Heart right ventricle (tissue), 16 donors: ENCODE measurements at regions not wholly inside any gene's neighbourhood (a gene's known extent, or its start where the extent isn't known, plus 50 kb on each side); places are given as distances from the start of the nearest gene placed in this dataset.

Experiments
- ATAC-seq, 8 donors: fragments of 200-7000 bp; cut with Tn5 transposase; one replicate each; pipeline ENCODE4 v1.9.1; 2020; ENCODE audit warnings: mild to moderate bottlenecking in 8 of 8, moderate library complexity in 8 of 8, moderate number of reproducible peaks in 1 of 8
- DNase-seq, 2 donors: peaks; one replicate each; pipeline ENCODE4 v3.0.0-alpha.2; 2020
- H3K27ac ChIP-seq, 10 donors: fragments of 200-600 bp; sonication (generic) in 2 of 10; one replicate each; pipeline versions ENCODE4 v1.5.0 to v1.8.0; 2020 to 2022; ENCODE audit warnings: mild to moderate bottlenecking in 3 of 10
- H3K27me3 ChIP-seq, 7 donors: fragments of 200-600 bp; one replicate each; pipeline ENCODE4 v1.8.0; 2021 to 2022; ENCODE audit warnings: mild to moderate bottlenecking in 2 of 7
- H3K36me3 ChIP-seq, 9 donors: fragments of 200-600 bp; sonication (generic) in 1 of 9; one replicate each; pipeline versions ENCODE4 v1.5.0 to v1.8.0; 2020 to 2022; ENCODE audit warnings: mild to moderate bottlenecking in 2 of 9
- H3K4me1 ChIP-seq, 9 donors: fragments of 200-600 bp; sonication (generic) in 1 of 9; one replicate each; pipeline versions ENCODE4 v1.5.0 to v1.8.0; 2020 to 2022; ENCODE audit warnings: mild to moderate bottlenecking in 4 of 9
- H3K4me3 ChIP-seq, 10 donors: fragments of 200-600 bp; sonication (generic) in 2 of 10; one replicate each; pipeline versions ENCODE4 v1.5.0 to v1.8.0; 2020 to 2022; ENCODE audit warnings: mild to moderate bottlenecking in 7 of 10, moderate library complexity in 2 of 10
- H3K9me3 ChIP-seq, 11 donors: fragments of 200-600 bp in 10 of 11; sonication (generic) in 2 of 11; one replicate each; pipeline versions ENCODE4 v1.5.0 to v1.8.0; 2013 to 2022; ENCODE audit warnings: mild to moderate bottlenecking in 2 of 11, control low read depth in 1 of 11, moderate library complexity in 1 of 11
- WGBS, 2 donors: extraction: QIAGEN DNeasy Blood & Tissue Kit; methylation state at CpG; one replicate each; pipeline ENCODE4 v1.1.7; 2013; ENCODE audit warnings: inconsistent platforms in 1 of 2; 5-methylcytosine and 5-hydroxymethylcytosine counted together
- intact Hi-C, 10 donors: fragments of 100-400 bp; cut with DNase I; formaldehyde crosslinking; loops; one replicate each; pipeline versions ENCODE4 v1.11.1 to v1.14.2; 2022
- TF ChIP-seq, protein P1 (sequence below), 9 donors: fragments of 200-600 bp; sonication (generic) in 2 of 9; IDR thresholded peaks; one replicate each; pipeline versions ENCODE4 v1.5.0 to v1.8.0; 2021 to 2022; ENCODE audit warnings: antibody characterized with exemption in 9 of 9, mild to moderate bottlenecking in 5 of 9, moderate library complexity in 1 of 9
- donor health status: Arrhythmogenic right ventricular cardiomyopathy.
- donor health status: ischemic (EF 13 %, LVEDD 7.1; RV severe dilation, severe dysfunction).
- donor health status: healthy with polysubstance abuse.
- donor health status: DM: no; HTN: yes; CAD: no.
- donor health status: DM: no; HTN: no; CAD: no.
- donor health status: ischemic (EF 25% LVEDD 6.9; RV normal size, moderate dysfunction).
- donor health status: ischemic (EF 25% LVEDD 5.7; RV mildly dilated, moderate dysfunction).
- donor health status: healthy.
- donor health status: DM: yes; HTN: yes; CAD: no.
- donor health status: Ischemic cardiomyopathy.
- donor health status: ischemic (EF 35%, LVEDD 5.7; RV mildly dilated, moderate dysfunction).
- donor health status: nonischemic (EF 11% LVEDD 7.7; RV severe dilation, severe dysfunction).
- donor health status: DM: yes; HTN: yes; CAD: no.
- donor health status: PGD.
- donor health status: ischemic (EF 29% LVEDD 5.4; RV normal size, mild dysfunction).
- donor health status: nonischemic (EF 23%, LVEDD 6.1; RV moderate dilation, normal function).

DNA sequence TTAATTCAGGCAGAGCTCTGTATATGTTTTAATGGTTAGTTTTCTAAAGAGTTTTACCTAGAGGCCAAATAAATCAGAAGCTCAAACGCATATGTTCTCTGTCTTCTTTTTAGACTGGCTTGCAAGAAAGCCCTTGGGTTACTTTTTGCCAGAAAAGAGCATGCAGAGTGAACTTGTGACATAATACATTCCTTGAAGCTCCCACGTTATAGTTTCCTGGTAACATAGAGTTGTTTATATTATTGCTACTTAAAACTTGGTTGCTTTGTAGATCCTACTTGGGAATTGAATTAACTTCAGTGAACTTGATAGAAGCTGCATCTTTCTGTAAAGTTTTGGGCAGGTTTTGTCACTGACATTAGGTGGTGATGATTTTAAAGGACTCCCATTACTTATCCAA, 102.9 kb downstream of the C9orf152 start:
- H3K9me3 ChIP-seq, result no peaks in the 10 kb centered on the region
- WGBS, 2 donors, result 29 to 37% methylated on average over 2 of the region's 2 CpGs
- H3K4me1 ChIP-seq, result peaks cover 22 to 93% (median 74%) of the 10 kb centered on the region in 9 donors
- peak overlapping the region in 1 of 10 donors; percentile 39 for H3K27ac ChIP-seq
- ATAC-seq (no peak), DNase-seq (no peak)
- H3K27me3 ChIP-seq, result no peaks in the 10 kb centered on the region
- H3K36me3 ChIP-seq, result peaks cover 0 to 9% (median 0%) of the 10 kb centered on the region in 9 donors
- TF ChIP-seq, protein P1, sequence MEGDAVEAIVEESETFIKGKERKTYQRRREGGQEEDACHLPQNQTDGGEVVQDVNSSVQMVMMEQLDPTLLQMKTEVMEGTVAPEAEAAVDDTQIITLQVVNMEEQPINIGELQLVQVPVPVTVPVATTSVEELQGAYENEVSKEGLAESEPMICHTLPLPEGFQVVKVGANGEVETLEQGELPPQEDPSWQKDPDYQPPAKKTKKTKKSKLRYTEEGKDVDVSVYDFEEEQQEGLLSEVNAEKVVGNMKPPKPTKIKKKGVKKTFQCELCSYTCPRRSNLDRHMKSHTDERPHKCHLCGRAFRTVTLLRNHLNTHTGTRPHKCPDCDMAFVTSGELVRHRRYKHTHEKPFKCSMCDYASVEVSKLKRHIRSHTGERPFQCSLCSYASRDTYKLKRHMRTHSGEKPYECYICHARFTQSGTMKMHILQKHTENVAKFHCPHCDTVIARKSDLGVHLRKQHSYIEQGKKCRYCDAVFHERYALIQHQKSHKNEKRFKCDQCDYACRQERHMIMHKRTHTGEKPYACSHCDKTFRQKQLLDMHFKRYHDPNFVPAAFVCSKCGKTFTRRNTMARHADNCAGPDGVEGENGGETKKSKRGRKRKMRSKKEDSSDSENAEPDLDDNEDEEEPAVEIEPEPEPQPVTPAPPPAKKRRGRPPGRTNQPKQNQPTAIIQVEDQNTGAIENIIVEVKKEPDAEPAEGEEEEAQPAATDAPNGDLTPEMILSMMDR (IDR thresholded peaks at IDR 0.05), result no peak
- no peak overlapping the region for H3K4me3 ChIP-seq
- intact Hi-C loops, result no loop called here

DNA sequence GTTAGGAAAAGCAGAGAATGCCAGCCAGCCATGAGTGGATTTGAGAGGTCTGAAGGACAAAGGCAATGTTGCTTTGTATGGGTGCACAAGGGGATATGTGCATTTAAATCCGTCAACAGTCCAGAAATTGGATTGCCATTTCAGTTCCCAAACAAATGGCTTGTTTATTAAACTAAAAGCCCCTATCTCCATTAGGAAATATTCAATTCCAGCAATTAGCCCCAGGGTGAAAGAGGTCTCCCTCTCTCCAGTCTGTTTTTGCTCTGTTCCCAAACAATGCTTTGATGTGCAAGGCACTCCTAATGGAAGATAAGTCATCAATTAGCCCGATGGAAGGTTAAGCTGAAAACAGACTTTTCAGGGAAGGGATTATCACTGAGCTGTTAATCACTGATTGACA, 101.3 kb downstream of the C9orf152 start:
- H3K4me3 ChIP-seq, result no peak overlapping the region
- peaks cover 0 to 9% (median 0%) of the 10 kb centered on the region in 9 donors for H3K36me3 ChIP-seq
- ATAC-seq (no peak), DNase-seq (no peak)
- TF ChIP-seq, protein P1 (IDR thresholded peaks at IDR 0.05), result no peak
- 77 to 80% methylated on average over 2 of the region's 2 CpGs for WGBS, 2 donors
- H3K9me3 ChIP-seq, result no peaks in the 10 kb centered on the region
- no peak overlapping the region for H3K27ac ChIP-seq
- peaks cover 15 to 90% (median 60%) of the 10 kb centered on the region in 9 donors for H3K4me1 ChIP-seq
- intact Hi-C loops, result no loop called here
- no peaks in the 10 kb centered on the region for H3K27me3 ChIP-seq

DNA sequence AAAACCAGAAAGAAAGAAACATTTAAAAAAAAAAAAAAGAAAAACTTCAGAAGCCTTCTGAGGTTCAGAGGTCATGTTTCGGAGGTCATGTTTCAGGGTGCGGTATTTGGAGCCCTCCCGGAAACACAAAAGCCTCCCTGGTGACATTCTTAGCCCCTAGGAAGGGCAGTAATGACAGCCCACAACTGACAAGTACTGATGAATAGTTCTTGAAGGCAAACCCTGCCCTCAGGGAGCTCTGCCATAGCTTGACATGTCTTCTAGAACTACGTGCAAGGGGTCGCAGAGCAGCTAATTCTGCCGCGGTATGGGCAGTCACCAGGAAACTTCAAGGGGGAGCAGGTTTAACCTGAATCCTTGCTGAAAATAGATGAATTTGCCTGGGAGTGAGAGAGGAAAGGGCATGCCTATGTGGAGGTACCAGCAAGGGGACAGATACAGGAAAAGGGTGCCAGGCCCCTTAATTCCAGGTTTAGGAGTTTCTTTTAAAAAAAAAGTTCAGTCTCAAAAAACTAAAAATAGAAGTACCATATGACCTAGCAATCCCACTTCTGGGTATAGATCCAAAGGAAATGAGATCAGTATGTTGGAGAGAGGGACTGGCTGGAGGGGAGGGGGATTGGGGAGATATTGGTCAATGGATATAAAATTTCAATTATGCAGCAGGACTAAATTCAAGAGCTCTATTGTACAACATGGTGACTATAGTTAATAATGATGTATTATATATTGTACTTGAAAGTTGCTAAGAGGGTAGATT, 98.4 kb downstream of the C9orf152 start:
- no peak for ATAC-seq
- DNase-seq, result no peak
- Histone ChIP-seq H3K27me3 (no peaks in the 10 kb centered on the region), H3K4me3 (no peak overlapping the region), H3K27ac (peak overlapping the region in 3 of 10 donors; percentile 16 to 42 (median 19)), H3K9me3 (no peaks in the 10 kb centered on the region), H3K4me1 (peaks cover 6 to 87% (median 56%) of the 10 kb centered on the region in 9 donors), H3K36me3 (peaks cover 0 to 6% (median 0%) of the 10 kb centered on the region in 9 donors)
- intact Hi-C loops, result no loop called here
- TF ChIP-seq, protein P1 (IDR thresholded peaks at IDR 0.05), result no peak
- 61 to 74% methylated on average over 7 of the region's 7 CpGs for WGBS, 2 donors

DNA sequence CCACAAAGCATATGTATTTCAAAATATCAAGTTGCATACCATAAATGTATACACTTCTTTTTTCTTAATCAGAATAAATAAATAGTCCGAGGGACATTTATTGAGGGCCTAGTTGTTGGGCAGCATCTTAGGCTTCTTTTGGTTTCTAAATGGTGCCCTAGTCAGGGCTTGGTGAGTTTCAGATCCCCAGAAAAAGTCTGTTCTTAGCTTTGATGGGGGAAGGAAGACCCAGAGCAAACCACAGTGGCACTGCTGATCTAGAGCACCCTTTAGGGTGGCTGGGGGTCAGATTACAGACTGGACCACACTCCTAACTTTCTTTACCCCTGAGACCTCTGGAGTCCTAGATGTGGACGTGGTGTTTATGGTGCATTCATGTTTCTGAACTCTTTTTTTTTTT, 97.8 kb downstream of the C9orf152 start:
- TF ChIP-seq, protein P1 (IDR thresholded peaks at IDR 0.05), result no peak
- WGBS, 2 donors, result 84 to 89% methylated on average over 2 of the region's 2 CpGs
- no peak overlapping the region for H3K27ac ChIP-seq
- intact Hi-C loops, result no loop called here
- DNase-seq, result no peak
- H3K36me3 ChIP-seq, result no peaks in the 10 kb centered on the region
- no peak overlapping the region for H3K4me3 ChIP-seq
- ATAC-seq, result no peak
- no peaks in the 10 kb centered on the region for H3K27me3 ChIP-seq
- H3K4me1 ChIP-seq, result peaks cover under 1 to 87% (median 56%) of the 10 kb centered on the region in 9 donors
- H3K9me3 ChIP-seq, result no peaks in the 10 kb centered on the region
